ENCODE measurements at regions not wholly inside any gene's neighbourhood (a gene's known extent, or its start where the extent isn't known, plus 50 kb on each side); places are given as distances from the start of the nearest gene placed in this dataset.

DNA sequence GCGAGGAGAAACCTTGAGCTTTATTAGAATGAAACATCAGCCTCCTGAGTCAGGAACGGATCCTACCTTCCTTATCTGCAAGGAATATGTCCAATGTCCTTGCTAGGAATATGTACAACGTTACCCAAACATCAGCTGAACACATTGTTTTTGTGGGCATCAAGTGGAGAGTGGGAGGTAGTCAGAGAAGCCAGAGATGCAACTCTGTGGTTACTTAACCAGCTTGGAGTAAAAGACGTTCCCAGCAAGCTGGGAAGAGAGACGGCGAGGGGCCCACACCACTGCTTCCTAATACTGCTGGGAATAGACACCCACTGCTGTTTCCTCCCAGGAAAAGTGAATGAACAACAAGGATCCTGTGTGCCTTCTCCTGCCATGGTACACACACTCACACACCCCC, 64.3 kb downstream of the PABIR2 start:
- no peak for TF ChIP-seq ZFX (IDR thresholded peaks at IDR 0.05; ENCODE audit: borderline replicate concordance)
- TF ChIP-seq, protein P1, sequence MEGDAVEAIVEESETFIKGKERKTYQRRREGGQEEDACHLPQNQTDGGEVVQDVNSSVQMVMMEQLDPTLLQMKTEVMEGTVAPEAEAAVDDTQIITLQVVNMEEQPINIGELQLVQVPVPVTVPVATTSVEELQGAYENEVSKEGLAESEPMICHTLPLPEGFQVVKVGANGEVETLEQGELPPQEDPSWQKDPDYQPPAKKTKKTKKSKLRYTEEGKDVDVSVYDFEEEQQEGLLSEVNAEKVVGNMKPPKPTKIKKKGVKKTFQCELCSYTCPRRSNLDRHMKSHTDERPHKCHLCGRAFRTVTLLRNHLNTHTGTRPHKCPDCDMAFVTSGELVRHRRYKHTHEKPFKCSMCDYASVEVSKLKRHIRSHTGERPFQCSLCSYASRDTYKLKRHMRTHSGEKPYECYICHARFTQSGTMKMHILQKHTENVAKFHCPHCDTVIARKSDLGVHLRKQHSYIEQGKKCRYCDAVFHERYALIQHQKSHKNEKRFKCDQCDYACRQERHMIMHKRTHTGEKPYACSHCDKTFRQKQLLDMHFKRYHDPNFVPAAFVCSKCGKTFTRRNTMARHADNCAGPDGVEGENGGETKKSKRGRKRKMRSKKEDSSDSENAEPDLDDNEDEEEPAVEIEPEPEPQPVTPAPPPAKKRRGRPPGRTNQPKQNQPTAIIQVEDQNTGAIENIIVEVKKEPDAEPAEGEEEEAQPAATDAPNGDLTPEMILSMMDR (IDR thresholded peaks at IDR 0.05), result no peak
- H3K27ac ChIP-seq, result no peak overlapping the region

DNA sequence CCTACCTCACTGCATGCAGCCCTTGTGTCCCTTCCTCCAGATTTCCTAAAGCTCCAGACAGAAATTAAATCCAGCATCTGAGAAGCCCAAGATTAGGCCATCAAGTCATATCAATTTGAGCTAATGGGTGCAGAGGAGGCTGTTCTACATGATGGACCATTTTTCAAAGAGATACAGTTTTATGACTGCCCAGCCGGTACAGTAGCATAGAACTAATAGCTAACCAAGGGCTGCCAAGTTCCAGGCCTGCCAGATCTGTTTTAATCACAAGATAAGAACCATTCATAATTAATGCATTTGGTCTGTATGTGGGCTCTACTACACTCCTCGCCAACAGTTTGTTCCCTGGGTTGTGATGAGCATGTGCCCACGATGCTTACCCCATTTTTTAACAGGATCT, 64.9 kb downstream of the PABIR2 start:
- no peak for TF ChIP-seq ZFX (IDR thresholded peaks at IDR 0.05; ENCODE audit: borderline replicate concordance)
- TF ChIP-seq, protein P1 (IDR thresholded peaks at IDR 0.05), result no peak
- H3K27ac ChIP-seq, result no peak overlapping the region

DNA sequence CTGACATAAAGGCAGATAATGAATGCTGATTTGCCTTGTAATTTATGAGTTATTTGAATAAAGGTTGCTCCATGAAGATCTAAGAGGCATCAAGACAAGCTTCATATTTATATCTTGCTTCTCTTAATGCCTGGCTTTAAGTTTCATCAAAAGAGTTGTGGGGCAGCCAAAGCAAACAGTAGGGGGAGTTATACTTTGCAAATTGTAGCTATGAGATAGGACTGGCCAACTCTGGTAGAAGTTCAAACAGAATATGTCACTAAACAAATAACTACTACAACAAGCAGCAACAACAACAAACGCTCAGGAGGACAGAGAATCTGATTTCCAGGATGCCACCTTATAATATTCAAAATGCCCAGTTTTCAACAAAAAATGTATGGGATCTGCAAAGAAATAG, 69.1 kb upstream of the PLAC1 start:
- no peak overlapping the region for H3K27ac ChIP-seq
- TF ChIP-seq, protein P1 (IDR thresholded peaks at IDR 0.05), result peak; percentile 32
- TF ChIP-seq ZFX (IDR thresholded peaks at IDR 0.05; ENCODE audit: borderline replicate concordance), result no peak

DNA sequence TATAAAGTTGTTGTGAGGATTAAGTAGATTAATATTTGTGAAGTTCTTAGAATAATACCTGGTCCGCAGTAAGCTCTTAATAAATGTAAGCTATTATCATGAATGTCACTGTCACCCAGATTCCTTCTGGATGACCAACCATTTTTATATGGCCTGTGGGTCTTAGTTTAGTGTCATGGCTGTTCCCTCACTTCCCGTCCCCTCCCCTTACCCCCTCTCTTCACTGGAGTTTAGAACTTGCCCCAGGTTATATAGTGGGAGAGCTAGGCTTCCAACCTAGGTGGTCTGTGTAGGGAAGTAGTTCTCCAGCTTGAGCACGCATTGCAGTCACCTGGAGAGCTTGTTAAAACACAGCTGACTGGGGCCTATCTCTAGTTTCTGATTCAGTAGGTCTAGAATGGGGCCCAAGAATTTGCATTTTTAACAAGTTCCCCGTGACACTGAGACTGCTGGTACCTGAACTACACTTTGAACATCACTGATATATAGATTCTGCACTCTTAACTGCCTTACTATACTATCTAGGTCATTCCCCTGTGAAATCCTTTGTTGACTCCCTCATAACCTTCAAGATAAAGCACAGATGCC, 66.9 kb upstream of the PLAC1 start:
- TF ChIP-seq, protein P1 (IDR thresholded peaks at IDR 0.05), result no peak
- no peak for TF ChIP-seq ZFX (IDR thresholded peaks at IDR 0.05; ENCODE audit: borderline replicate concordance)
- no peak overlapping the region for H3K27ac ChIP-seq

DNA sequence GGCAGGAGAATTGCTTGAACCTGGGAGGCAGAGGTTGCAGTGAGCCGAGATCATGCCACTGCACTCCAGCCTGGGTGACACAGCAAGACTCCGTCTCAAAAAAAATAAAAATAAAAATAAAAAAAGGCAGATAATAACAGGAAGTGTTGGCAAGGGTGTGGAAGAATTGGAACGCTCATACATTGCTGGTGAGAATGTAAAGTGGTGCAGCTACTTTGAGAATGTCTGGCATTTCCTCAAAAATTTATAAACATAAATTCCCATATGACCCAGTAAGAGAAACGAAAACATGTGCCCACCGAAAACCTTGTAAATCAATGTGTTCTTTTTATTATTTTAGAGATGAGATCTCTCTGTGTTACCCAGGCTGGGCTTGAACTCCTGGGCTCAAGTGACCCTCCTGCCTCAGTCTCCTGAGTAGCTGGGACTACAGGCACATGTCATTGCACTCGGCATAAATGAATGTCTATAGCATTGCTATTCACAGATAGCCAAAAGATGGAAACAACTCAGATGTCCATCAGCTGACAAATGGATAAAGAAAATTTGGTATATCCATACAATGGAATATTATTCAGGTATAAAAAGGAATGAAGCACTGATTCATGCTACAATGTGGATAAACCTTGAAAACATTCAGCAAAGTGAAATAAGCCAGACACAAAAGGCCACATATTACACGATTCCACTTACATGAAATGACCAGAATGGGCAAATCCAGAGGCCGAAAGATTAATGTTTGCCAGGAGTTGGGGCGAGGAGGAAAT, 63.7 kb upstream of the PLAC1 start:
- H3K27ac ChIP-seq, result no peak overlapping the region

DNA sequence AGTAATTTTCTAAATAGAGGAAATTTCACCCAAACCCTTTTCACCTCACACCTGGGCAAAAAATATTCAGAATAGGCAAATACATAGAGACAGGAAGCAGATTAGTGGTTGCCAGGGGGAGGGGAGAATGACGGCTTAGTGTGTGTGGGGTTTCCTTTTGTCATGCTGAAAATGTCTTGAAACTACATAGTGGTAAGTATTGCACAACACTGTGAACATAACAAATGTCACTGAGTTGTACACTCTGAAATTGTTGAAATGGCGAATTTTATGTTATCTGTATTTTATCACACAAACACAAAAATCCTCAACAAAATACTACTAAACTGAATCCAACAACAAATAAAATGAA, 60.7 kb upstream of the PLAC1 start:
- no peak for TF ChIP-seq ZFX (IDR thresholded peaks at IDR 0.05; ENCODE audit: borderline replicate concordance)
- TF ChIP-seq, protein P1 (IDR thresholded peaks at IDR 0.05), result no peak
- no peak overlapping the region for H3K27ac ChIP-seq

More for the DNA sequence above, 63.7 kb upstream of the PLAC1 start:
- TF ChIP-seq, protein P1 (IDR thresholded peaks at IDR 0.05), result no peak
